Stimulated activated CD4-positive, alpha-beta T cell treated with anti-CD3 and anti-CD28 coated beads, Interleukin-1b, Interleukin-23, amount 100 ng/mL, for 48 hours (primary cell): ENCODE measurements at regions not wholly inside any gene's neighbourhood (a gene's known extent, or its start where the extent isn't known, plus 50 kb on each side); places are given as distances from the start of the nearest gene placed in this dataset.

ENCODE experiments used
- DNase-seq: peaks from one replicate; pipeline ENCODE4 v3.0.0-alpha.2; 2020

DNA sequence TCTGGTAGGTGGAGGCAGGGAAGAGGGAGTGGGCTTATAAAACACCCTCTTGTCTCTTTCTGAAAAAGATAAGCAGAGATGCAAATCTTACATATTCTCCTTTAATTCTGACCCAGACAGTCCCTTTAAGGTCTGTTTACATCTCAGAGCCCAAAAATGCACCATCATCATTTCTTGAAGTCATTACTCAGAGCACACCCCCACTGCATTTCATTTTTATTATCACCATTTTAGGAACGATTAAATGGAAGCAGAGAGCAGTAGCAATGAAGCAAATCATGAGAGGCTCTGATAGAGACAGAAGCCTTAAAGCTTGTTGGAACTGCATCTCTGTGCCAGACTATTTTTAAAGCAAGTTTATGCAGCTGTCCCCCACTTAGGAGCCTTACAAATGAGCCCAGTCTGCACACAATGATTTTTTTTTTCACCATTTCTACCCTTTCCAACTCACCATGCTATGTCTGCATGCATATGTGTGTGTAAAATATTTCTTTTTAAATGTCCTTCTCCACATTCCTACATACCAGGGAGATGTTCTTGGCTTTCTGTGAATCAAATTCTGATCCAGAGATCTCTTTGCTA, 311.0 kb downstream of the GRIN2B start:
- DNase-seq = no peak

DNA sequence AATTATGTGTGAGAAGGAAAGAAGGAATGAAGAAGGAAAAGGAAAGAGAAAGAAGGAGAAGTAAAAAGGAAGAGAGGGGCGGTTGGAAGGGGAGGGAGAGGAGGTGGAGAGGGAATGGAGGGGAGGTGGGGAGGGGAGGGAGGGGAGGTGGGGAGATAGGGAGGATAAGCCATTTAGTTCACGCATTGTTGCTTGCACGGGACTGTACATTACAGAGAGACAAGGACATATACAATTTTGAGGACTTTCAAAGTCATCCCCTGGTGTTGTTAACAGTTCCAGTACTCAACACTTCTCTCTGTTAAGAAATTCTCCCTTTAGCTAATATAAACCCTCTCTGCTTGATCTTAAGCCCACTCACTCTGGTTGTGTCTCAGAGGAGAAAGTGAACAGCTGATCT, 312.5 kb downstream of the GRIN2B start:
- DNase-seq = no peak

DNA sequence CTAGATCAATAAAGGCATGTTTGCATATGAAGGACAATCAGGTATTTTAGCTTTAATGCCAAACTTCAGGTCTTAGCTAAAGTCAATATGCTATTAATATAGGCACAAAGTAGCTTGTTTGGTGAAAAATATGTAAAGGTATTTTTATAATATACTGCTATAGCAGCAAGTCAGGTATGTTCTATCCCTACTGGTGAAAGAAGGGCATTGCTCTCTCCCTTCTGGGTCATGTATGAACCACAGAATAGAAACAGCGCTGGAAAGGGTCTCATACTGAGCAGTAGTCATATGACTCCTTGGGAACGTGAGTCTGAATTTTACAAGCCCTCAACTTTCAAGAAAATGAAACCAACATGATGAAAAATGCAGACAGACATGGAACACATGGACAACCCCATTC, 314.6 kb downstream of the GRIN2B start:
- DNase-seq = no peak

DNA sequence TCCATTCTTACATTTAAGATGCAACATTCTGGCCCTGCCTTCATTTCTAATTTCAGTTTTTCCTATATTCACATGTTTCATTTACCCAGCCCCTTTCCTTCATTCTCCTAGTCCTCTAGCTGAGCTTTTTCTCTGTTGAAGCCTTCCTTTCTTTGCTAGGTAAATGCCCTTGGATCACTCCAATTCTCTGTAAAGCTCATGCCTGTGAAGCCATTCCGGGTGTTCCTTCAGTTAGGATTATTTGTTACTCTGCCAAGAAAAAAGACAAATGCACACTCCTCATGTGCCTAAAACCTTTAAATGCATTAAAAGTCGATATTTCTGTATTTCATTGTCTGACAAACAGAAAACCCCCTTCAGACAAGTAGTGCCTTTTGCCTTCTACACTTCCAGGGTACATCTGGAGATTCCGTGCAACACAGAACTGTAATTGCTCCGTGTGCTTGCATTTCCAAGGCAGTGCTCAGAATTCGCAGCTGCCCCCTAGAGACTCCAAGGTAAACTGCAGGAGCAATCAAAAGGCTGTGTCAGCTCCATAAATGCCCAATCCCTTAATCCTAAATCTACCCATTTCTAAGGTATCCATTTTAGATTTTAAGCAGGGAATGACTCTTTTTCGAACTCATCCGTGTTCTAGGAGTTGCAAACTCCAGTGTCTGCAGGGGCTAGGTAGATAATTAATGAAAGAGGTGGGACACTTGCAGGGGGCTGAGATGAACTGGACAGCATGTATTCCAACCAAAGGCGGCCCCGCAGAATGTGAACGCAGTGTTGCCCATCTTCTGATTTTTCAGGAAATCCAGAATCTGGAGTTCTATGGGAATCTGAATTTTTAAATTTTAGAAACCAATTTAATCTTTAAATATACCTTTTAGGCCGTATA, 320.2 kb downstream of the GRIN2B start:
- DNase-seq = peak; percentile 4

DNA sequence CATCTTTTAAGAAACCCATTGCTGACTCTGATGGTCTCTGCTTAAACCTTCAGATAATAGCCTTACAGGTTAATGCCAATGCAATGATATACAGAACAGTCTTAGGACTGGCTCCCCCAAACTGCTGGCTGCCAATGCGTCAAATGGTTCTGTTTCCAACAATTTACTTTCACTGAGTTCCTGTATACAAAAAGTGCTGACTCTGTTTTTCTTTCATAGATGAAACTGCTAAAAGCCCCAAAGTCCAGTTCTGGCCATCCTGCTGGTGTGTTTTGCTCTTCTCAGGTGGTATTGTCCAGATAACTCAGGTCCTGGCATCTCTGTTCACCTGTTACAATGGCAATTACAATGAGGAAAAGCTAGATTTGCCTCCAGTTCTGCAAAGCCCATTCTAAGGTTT, 326.9 kb downstream of the GRIN2B start:
- no peak for DNase-seq

DNA sequence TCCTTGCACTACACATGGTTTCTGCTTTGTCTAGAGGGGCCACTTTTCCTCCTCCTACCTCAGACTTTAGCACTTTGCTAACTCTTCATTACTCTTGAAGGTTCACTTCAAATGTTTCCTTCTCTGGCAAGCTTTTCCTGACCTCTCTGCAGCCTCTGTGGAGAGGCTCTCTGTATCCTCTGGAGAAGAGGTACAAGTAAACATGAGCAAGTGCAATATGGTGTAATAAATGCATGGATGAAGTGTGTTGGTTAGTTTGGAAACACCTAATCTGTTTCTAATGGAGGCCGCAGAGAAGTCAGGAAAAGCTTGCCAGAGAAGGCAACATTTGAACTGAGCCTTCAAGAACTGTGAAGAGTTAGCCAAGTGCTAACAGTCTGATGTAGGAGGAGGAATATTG, 329.3 kb downstream of the GRIN2B start:
- no peak for DNase-seq

DNA sequence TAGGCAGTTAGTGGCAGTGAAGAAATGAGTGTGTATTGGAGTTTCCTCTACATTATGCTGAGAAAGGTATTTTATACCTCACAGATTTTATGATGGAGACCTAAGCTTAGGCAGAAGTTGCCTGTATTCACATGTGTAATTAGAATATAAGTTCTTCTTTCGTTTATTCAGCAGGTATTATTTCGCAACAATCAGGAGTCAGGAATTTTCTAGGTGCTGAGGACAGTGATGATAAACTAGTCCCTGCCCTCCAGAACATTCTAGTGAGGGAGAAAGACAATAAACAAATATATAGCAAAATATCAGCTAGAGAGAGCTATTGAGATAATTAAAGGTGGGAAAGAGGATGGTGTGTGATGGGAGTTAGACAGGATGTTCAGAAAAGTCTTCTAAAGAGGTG, 345.7 kb downstream of the GRIN2B start:
- DNase-seq = no peak

DNA sequence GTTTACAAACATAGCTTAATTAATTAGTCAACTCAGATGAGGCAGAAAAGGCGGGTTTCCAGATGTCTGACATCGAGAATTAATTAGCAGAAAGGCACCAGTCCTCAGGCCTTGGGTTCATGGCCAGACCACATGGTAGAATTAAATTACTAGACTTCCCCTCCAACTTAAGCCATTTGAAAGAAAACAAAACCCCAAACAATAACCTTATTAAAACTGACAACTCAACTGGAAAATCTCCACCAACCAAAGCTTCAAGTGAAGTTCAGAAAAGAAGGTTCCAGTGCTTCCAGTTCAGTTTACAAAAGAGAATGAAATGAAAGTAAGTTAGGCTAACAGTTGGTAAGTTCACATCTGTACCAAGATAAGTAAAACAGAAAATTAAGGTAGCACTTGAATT, 349.5 kb downstream of the GRIN2B start:
- no peak for DNase-seq

DNA sequence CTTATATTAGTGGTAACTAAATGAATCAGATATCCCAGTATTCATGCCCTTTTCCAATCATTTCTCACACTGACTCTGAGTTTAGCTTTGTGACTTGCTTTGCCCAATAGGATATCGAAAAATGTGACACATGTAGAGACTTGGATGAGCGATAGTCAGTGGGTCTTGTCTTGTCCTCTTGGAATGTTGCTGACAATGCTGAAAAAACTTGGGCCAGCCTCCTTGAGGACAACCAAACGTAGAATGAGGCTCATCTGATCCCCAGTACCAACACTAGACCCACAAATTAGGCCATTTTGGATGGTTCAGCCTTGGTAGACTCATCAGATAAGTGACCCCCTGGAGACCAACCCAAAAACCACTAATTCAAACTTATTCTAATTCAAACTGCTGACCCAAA, 351.0 kb downstream of the GRIN2B start:
- no peak for DNase-seq

DNA sequence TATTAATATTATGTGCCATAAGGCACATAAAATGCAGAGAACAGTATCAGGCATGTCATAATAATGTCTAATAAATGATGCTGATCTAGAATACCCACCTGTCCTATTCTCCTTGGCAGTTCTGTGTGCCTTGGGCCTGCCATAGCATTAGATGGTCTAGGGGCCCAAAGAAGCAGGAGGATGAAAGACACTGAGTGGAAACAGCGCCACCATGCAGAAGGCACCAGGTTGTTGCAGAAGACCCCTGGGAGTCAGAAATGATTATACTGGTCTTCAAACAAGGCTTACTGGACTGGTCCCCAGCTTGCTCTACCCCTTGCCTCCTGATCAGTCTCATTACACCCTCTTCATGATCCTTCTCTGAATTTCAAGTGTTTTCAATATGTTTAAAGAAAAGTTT, 353.3 kb downstream of the GRIN2B start:
- DNase-seq = no peak

DNA sequence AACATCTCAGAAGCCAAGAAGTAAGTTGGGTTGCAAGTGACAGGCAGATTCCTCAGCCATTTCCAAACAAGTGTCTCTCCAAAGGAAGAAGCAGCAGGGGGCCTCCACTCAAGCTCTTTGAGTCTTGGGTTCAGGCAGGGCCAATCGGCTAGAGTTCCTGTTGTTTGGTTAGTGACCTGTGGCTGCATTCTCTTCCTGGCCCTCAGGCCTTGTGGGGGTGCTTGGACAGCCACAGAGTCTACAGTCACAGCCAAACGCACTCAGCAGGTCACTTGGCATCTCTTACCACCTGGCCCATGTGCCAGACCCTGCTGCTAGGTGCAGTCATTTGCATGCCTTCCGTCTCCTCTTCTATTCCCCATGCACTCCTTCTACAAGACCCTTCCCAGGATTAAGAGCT, 353.9 kb downstream of the GRIN2B start:
- no peak for DNase-seq

DNA sequence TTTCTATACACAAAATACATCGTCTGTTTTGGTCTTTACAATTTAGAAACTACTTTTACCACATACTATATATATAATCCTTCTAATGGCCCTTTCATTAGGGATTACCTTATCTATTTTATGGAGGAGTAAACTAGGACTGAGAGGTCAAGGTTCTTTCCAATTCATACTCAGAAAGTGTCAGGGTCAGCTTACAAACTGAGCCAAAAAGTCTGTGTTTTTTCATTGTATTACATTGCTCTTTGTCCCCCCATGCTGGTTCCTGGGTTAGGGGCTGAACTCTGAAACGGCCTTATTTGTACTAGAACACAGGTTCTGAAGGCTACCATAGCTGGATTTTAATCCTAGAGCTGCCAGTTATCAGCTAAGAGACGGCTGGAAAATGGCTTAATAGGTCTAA, 368.1 kb downstream of the GRIN2B start:
- no peak for DNase-seq

DNA sequence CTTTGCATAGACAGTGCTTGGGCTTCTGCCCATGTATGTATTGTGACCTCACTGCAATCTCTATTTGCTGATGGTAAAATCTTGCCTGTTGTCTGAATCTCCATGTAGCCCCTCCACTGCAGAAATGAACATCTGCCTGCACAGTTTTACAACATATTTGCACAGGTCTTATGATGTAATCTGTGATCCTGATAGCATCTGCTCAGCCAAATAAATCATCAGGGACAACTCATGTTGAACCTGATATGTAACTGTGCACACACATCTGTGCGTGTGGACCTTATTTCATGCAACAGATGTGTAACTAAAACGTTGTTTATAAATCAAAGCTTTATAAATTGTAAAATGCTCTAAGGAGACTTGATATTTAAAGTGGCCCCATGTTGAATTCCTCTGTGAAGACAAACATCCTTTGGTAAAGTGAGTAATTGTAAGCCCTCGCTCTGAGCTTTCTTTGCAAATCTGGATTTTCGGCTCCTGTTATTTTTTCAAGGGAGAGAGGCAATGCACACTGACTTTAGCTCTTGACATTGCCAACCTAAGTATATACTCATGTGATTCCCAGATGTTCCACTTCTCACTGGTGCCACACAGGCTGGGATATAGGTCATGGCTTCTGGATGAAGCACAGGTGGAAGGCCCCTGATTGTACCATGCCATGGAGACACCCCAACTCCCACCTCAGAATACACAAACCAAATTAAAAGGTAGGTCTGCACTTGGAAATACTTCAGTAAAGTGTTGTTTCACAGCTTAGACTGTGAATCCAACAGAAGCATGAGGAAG, 371.3 kb downstream of the GRIN2B start:
- no peak for DNase-seq

DNA sequence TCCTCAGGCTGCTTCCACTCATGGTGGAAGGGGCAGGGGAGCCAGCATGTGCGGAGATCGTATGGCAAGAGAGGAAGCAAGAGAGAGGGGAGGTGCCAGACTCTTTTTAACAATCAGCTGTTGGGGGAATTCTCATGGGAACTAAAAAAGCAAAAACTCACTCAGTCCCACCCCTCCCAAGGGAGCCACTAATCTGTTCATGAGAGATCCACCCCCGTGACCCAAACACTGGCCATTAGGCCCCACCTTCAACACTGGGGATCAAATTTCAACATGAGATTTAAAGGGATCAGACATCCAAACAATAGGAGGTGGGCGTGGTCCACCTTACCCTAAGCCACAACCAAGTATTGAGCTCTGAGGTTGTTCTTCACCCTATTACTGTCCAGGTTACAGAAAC, 375.1 kb downstream of the GRIN2B start:
- no peak for DNase-seq

DNA sequence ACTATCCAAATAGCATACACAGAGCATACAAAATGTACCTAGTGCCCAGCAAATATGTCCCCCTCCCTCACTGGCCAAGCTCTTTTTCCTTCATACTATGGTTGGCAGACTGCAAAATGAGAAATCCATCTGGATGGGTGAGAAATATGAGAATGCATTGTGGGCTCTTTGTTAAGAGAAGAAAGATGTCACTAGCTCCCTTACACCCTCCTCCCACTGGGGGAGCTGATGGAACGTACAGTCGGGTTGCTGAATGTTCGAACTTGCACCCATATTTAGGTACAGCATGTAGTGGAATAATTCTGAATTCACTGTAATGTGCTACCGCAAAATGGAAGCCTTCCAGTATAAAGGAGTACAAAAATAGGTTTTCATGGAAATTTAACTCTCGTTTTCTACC, 377.4 kb downstream of the GRIN2B start:
- no peak for DNase-seq

DNA sequence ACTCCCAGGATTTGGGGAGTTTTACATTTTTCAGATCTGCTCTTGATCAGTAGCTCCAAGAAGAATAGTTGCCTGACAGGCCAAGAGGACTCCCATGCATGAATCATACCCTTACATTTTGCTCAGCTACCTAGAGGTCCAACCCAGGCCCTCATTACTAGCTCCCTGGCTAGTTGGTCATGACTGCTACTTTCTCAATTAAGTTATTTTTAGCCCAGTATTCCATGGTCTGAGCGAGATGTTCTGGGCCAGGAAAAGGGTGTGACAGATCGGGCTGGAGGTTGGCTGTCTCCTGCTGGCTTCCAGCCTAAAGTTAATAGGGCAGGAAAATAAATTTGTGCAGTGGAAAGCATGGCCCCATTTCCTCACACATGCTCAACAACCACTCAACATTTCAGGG, 379.2 kb downstream of the GRIN2B start:
- DNase-seq = no peak

DNA sequence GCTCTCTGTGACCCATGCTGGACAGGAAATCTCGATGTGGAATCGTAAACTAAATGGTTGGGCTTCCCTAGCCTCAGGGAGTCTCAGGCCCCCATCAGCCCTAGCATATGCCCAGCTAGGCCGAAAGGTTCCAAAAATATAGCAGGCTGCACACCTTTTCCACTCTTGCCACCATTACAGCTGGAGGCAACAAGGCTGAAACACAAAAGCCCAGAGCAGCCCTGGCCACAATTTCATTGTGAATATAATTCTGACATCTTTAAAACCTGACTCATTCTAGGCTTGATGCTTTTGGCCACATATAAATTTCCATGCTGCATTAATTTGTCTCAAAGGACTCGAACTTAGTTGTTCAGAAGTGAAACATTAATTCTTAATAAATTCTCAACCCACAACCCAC, 382.2 kb downstream of the GRIN2B start:
- DNase-seq = no peak

DNA sequence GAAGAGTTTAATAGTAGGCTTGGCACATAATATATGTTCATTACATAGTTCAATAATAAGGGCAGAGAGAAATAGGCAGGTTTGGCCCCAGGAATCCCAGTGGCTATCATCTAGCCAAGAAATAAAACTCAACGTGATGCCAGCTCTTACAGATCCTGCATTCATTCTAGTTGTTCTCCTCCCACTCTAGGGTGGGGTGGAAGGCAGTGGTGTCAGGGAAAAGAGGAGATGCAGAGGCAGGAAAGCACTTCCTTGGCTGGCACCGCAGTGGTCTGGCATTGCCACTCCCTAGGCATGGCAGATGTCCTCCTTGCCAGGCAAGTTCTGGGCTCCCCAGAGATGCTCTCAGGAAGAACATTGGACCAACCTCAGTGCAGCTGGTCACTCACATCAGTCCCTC, 383.6 kb downstream of the GRIN2B start:
- no peak for DNase-seq

DNA sequence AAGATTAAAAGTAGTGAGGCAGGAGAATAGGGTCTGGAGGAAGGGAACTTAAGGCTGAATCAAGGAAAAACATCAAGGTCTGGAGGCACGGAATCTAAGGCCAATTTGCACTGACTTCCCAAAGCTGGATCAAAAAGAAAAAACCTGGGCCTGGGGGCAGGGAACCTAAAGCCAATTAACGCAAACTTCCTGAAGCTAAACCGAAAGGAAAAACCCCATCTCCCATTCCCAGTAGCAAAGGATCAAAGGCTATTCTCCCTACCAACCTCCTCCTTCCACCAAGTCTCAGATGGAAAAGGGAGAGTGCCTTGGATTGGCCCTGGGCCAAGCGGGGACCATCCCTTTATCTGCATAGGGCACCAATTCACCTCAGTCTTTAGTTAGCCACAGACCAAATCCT, 384.2 kb downstream of the GRIN2B start:
- no peak for DNase-seq

DNA sequence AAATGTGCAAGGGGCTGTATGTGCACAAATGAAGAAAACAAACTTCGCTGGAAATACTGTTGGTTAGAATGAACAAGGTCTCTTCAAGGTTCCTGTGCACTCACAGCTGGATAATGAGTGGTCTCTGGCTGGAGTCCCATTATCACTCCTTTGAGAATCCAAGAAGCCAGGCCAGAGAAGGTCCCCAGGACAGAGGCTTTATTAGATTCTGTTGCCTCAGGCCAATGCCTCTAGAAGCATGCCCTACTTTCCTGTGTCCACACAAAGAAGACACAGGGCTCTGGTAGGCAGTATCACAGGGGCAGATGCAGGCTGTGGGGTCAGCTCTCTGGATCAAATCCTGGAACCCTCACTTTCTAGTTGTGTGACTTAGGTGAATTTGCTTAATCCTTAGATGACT, 384.7 kb downstream of the GRIN2B start:
- no peak for DNase-seq

DNA sequence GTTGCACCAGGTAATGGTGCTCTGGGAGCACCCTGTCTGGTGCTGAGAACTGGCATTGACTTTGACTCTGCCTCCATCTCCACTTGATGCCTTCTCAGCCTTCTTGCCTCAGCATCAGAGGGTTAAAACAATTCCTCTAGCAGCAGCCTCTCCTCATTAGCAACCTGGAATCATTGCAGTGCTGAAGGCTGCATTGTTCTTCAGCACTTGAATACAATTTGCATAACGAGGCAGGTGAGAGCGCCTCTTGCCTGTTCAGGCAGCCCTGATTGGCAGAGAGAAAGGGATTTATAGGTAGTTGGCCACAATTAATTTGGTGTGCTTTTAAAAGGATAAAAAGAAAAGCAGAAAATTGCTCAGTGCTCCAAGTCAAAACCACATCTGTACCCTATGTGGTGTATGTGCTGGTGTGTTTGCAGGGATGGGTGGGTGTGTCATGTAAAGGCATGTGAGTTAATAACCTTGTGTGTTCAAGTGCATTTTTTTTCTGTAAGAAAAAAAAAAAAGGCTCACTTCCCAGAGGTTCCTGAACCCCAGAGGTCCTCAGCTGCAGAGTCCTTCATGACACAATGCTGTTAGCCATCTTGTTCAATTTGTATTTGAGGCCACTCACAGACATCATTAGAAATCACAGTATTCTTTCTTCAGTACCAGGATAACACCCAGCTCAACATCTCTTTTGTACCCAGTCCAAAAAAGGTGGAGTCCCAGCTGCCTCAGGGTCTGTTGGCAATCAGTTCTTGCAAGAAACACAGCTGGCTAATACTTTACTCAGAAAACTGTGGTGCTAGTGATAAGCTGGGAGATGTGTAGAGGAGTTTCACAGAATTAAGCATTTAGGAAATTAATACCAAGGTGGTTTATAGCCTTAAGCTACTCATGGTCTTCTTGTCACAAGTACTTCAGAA, 385.6 kb downstream of the GRIN2B start:
- DNase-seq = no peak

DNA sequence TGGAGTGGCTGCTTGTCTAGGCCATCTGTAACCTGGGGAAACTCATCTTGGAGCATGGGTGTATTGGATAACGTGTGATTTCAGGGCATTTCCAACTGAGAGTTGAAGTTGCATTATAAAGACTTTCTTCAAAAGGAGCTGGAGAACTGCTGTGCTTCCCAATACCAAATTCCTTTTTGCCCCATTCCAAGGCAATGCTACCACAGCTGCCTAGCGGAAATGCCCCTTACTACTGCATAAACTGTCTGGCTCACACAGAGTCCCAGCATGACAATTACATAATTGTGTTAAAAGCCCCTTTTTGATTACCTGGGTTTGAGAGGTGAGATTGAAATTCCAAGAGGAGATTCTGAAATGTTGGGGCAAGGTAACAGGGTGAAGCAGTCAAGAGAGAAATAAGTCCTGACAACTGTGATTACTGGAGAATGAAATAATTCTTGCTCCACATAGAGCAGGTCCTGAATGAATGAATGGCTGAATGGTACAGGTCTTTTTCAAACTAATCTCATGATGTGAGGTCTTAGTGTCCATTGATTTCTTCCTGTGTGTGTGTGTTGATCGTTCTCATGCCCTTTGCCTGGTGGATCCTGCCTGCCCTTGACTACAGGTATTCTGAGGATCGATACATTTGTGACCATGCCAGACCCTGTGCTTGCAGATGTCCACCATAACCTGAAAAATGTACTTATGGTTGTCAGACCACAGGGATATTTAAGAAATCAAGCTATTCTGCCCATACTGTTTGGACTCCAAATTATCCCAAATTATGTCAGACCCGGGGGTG, 386.5 kb downstream of the GRIN2B start:
- no peak for DNase-seq
